Neural progenitor cell (in vitro differentiated cells): ENCODE measurements at regions not wholly inside any gene's neighbourhood (a gene's known extent, or its start where the extent isn't known, plus 50 kb on each side); places are given as distances from the start of the nearest gene placed in this dataset.

Source experiments
- CTCF ChIP-seq: fragments of 200-600 bp; sonication (generic); IDR thresholded peaks from 2 replicates; pipeline ENCODE4 v1.5.1; 2017; ENCODE audit warnings: antibody characterized with exemption, mild to moderate bottlenecking
- EZH2 ChIP-seq: fragments of 200-600 bp; sonication (generic); IDR thresholded peaks from 2 replicates; pipeline ENCODE4 v1.6.1; 2017; ENCODE audit warnings: antibody characterized with exemption, mild to moderate bottlenecking, moderate library complexity

- TF ChIP-seq CTCF (no peak), EZH2 (no peak)
Observed at GRCh38 chr3:110928016-110928662, 143.5 kb upstream of the NECTIN3 start.
